ENCODE measurements at regions not wholly inside any gene's neighbourhood (a gene's known extent, or its start where the extent isn't known, plus 50 kb on each side); places are given as distances from the start of the nearest gene placed in this dataset.

GRCh38 chr12:47303995-47304560, 224.3 kb upstream of the AMIGO2 start:
- DNase-seq: no peak

GRCh38 chr12:47303207-47303606, 223.4 kb upstream of the AMIGO2 start:
- no peak for DNase-seq

GRCh38 chr12:47302111-47302671, 222.4 kb upstream of the AMIGO2 start:
- DNase-seq: no peak

- DNase-seq: no peak
Observed at GRCh38 chr12:47299586-47299985, 219.8 kb upstream of the AMIGO2 start.

- no peak for DNase-seq
Observed at GRCh38 chr12:47297993-47298392, 218.2 kb upstream of the AMIGO2 start.

- peak; percentile 76 for DNase-seq
Observed at GRCh38 chr12:47296828-47297227, 217.1 kb upstream of the AMIGO2 start.

GRCh38 chr12:47293406-47293805, 213.6 kb upstream of the AMIGO2 start:
- DNase-seq: no peak

- DNase-seq: peak; percentile 85
Observed at GRCh38 chr12:47286676-47287075, 206.9 kb upstream of the AMIGO2 start.
